Right lung (tissue), 2 donors: ENCODE measurements at regions not wholly inside any gene's neighbourhood (a gene's known extent, or its start where the extent isn't known, plus 50 kb on each side); places are given as distances from the start of the nearest gene placed in this dataset.

Experiments
- DNase-seq, 2 donors: peaks; one replicate each; pipeline ENCODE4 v3.0.0-alpha.2; 2013

DNA sequence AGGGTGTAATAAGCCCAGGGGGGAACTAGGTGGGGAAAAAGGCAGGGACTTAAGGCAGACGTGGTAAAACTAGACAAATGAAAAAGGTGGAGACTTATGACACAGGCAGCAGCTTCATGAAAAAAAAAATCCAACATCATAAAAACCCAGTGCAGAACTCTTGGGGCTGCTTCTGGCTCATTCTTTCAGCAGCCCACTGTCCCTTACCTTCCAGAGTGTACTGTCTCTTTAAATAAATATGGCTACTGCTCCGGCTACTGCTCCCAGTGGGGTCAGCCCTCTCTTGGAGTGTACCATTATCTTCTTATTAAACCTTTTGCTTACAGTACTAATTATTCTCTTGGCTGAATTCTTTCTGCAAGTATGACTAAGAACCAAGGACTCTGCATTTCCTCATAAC is 699.5 kb downstream of the DSC3 start:
- no peak for DNase-seq

DNA sequence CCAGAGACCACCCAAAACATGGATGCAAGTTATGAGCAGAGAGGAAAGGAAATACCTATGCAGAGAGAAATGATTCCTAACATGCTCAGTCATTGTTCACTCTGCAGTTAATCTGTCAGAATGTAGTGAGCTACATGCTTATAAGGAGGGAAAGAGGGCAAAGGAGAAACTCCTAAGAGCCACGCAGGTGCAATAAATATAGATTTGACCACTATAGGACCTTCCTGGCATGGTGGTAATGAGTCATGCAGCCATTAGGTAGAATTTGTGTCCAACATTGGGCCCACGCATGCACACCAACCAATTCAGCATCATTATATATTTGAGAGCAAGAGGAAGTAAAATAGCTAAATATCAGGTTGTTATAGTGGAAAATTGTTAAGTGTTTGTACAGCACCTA is 699.9 kb downstream of the DSC3 start:
- no peak for DNase-seq

DNA sequence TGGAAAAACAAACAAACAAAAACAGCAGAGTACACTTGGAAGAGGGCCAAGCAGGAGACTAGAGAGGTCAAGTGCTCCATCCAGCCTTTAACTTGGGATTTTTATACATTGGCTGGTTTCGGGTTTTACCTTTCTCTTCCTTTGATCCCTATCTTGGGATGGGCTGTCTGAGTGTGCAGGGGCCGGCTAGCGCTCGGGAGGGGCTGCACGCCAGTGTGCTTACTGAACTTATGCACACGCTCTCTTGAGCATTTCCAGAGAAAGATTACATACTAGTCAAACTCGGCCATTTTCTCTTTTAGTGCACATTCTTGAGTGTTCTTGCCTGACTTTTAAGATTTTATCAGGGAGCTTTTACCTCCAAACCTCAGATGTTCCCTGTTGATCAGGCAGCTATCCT is 707.8 kb downstream of the DSC3 start:
- DNase-seq = no peak

DNA sequence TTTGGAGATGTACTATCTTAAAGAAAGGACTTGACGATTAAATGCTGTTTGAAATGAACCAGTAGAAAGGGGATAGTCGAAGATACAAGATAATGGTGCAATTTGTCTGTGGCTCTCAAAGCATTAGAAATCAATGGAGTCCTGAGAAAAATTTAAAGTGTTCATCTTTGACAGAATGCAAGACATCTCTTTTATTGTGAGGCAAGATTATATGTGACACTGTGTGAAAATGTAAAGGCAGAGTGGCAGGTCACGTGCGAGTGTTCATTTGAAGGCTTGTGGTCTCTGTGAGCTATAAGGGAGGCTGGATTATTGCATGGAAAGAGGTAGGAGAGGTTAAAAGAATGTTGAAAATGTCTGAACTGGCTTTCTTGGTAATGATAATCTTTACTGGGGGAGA is 709.2 kb downstream of the DSC3 start:
- DNase-seq = no peak

DNA sequence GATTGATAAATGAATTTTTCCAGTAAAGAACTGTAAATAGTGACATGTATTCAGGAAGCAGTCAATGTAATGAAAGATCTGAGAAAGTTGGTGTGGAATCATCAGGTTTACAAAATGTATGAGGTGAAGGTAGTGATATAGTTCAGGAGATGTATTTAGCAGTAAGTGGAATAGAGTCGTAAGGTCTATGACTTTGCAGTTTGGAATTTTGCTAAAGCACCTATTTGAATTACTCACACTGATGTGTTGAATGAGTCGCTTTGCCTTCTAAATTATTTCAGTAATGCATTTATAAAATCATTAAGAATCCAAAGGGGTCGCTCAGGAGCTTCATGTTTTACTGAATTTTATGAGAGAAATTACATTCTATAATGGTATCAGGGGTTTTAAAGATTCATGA is 713.7 kb downstream of the DSC3 start:
- no peak for DNase-seq

DNA sequence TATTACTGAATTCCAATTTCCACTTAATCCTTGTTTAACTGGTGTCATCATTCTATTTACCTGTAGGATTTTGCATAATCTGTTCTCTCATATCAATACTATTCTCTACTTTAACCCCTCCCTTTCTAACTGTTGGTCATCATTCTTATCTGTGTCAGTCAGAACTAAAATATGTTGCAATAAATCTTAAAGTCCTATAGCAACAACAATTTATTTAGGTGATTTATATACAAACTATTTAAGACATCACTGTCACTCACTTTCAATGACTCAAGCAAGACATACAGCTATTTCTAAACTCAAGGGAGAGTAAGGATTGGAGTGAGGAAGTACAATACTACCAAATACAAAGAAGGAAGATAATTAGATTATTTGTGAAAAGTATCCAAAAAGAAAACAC is 740.4 kb downstream of the DSC3 start:
- DNase-seq = no peak

DNA sequence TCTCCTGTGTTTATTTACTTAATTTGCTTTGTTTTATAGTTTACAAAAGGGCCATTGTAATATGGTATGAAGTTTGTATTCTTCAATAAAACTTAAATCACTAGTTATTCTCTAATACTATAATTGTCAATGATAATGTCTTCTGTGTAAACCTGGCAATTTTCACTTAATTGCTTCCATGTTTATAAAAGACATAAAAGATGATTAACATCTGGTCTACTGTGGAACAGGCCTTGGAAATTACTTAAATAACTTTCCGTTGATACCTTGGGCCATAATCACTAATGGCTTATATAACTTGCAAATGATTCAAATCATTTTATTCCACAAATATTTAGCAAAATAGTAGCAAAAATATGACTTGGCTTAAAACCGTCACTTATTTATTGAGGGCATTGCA is 743.8 kb downstream of the DSC3 start:
- no peak for DNase-seq

DNA sequence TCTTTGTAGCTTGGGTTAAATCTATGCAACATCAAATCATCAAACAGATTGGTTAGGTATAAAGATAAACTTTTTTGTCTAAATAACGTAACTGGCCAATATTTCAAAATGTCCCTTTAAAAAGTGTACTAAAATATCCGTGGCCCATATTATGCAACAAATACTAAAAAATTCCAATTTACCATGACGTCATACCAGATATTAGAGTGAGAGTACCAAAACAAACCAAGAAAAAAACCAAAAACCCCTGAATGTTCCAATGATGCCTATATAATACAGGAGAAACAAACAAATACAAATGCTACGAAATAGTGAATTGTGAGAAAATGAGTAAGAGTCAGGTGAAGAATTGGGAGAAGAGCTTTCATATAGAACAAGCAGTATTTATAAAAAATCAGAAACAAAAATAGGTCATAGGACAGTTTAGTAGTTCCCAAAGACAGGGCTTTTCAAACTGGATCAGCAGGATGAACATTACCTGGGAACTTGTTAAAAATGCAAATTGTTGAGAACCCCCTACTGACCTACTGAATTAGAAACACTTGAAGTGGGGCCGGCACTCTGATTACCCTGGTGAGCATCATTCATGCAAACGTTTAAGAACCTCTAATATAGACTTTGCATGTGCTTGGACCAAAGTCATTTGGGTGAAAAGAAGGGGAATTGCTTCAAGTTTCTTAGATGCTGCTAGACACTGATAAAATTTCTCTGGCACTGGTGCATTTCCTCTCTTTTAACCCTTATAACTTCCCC is 753.7 kb downstream of the DSC3 start:
- DNase-seq = no peak

DNA sequence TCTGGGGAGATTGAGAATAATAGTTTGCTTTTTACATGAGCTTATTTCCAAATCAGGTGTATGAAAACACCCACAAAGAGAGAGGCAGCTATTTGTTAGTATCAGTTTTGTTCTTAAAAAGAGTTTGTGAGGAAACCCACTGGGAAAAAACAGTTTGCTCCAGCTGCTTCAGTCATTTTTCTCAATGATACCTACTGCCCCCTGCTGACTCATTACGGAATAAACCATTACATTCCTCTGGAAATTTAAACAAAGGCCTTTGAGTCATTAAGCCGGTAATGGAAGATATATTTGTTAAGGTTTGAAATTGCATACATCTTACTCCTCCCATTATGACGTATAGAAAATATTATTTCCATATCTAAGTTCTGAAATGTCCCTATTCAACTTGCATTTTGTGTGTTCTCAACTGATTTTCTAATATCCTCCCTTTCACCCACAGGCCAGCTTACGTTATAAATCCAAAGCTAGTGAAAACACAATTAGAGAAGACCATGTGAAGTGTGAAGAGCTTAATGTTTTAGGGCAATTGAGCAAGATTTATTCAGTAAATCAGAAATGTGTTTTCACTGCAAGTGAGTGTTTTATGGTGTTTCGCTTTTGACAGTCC is 761.6 kb downstream of the DSC3 start:
- DNase-seq = no peak

DNA sequence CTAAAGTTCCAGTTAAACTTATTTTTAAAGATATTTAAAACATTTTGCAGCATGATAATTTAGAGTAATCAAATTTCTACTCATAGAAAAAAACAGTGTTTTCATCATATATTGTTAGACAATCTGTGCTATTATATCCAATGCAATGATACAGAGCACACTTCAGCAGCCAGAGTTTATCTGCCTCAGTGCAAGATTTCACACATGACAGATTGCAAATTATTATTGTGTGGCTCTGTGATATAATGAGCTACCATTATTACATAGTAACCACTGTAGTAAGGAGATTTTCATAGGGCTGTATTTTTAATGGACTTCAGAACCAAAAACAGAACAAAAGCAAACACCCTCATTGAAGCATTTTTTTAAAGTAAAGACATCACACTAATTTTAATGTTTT is 762.4 kb downstream of the DSC3 start:
- no peak for DNase-seq

DNA sequence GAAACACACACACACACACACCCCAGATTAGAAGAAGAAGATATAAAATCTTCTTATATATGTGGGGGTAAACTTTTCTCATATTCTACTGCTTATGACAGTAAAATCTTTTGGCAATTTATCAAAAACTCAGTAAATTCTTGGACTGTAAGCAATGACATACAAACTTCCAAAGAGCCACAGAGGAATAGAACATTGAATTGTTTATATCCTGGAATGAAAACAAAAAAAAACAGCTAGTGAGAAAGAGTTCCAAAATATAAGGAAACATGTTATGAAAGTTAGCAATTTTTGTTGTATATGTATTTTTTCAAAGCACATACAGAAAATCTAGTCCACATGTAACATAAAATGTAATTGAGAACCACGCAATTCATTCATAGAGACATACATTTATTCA is 764.9 kb downstream of the DSC3 start:
- no peak for DNase-seq

DNA sequence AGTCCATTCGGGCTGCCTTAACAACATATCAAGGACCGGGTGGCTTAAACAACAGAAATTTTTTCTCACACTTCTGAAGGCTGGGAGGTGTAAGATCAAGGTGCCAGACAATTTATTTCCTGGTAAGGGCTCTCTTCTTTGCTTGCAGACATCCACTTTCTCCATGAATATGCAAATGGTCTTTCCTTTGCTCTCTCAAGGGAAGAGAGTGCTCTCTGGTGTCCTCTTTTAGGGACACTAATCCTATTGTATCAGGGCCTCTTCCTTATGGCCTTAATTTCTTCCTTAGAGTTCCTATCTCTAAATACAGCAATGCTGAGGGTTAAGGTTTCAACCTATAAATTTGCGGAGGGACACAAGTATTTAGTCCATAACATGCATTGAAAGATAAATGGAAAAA is 770.8 kb downstream of the DSC3 start:
- no peak for DNase-seq

DNA sequence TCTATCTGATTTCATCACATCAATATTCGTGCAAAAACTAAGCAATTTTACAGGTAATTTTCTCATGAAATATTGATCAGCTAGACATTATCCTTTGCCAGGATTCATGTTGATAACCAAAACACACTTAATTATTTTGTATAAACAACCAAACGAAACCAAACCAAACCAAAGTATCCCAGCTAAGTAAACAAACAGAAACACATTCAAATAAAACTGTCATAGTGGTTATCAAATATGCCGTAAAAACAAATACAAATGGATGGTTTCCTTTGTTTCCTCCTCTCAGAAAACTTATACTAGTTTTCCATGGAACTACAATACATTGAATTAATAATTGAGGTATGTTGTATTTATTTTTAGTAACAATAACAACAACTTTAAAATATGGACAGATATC is 777.4 kb downstream of the DSC3 start:
- DNase-seq = no peak

DNA sequence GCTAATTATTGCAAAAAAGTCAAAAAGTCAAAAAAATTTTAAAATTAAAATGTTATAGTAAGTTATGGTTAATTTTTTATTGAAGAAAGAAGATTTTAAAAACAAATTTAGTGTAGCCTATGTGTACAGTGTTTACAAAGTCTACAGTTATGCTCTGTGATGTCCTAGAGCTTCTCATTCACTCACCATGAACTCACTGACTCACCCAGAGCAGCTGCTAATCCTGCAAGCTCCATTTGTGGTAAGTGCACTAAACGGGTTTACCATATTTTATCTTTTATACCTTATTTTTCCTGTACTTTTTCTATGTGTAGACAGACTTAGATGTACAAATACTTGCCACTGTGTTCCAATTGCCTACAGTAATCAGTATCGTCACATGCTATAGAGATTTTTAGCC is 788.2 kb downstream of the DSC3 start:
- no peak for DNase-seq

DNA sequence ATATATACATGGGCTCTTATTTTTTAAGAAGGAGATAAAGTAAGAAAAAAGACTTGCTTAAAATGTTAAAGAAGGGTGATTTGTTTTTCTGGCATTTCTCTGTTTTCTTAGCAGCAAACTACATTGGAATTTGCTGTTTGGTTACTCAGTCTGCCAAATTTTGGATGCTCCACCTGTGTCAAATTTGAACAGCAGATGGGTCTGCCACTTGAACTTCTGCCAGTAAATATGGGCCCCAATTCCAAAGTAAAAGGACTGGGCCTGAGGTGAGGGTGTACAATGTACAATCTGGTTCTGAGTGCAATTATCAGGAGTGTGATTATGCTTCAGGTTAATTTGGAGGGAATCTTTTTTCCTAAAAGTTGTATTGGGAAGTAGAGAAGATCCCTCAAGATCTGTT is 794.5 kb downstream of the DSC3 start:
- no peak for DNase-seq

DNA sequence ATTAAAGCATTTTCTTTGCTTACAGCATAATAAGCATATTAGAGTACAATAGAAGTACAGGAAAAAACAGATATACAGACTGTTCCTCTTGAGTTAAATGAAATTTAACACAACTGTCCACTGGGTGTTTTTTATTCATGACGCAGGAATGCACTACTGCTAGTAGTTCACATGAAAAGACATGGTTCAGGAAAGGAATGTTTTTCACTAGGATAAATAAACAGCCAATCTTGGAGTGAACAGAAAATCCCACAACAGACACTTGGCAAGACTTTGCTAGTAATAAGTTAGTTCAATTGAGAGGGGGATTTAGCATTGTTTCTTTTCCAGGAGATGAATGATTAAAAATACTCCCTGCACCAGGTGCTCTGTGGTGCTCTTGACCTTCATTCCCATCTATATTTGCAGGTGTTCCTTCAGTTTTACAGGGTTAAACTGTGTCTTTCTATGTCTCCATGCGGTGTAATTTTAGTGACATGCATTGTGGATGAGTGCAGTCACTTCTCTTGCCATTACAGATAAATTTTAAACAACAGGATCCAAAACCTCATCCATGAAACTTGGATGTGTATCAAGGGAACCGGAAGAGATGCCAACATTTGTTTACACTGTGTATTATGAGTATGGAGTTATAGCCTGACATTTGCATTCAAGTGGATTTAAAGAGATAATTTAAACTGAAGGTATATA is 796.6 kb downstream of the DSC3 start:
- DNase-seq = no peak

DNA sequence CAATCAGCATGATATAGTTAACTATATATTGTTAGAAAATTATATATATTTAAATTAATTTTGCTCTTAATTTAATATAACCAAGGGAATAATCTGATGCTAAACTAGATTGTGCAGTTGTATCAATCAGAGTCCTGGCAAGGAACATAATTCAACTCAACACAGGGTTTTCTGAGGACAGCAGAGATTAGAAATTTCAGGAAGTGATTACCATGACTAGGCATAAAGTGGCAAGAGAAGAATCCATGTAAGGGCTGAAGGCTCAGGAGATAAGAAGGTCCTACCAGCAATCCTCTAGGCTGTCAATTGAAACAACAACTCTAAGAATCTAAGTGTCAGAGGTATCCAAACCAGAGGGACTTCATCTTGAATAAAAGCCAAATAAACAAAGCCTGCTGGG is 807.8 kb downstream of the DSC3 start:
- DNase-seq = no peak

DNA sequence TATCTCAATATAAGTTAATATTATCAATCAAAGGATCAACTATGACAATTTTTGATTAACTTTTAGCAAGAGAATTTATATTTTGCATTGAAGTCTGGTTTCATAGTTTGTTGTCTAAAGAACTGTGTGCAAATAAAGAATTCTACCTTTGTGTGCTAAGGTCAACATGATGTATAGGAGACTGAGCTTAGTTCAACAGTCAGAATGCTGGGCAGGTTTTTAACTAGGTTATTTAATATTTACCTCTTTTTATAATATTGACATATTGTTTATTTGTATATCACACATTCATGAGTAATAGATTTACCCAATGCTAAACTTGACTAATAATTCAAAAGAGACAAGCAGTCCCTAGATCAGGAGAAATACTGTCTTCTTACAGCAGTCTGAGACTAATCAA is 831.4 kb downstream of the DSC3 start:
- DNase-seq = no peak

DNA sequence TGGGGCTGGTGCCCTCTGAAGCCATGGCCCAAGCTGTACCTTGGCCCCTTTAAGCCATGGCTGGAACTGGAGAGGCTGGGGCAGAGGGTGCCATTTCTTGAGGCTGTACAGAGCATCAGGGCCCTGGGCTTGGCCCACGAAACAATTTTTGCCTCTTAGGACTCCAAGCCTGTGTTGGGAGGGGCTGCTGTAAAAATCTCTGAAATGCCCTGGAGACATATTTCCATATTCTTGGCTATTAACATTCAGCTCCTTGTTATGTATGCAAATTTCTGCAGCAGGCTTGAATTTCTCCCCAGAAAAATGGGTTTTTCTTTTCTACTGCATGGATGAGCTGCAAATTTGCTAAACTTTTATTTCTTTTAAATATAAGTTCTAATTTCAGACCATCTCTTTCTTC is 834.0 kb downstream of the DSC3 start:
- DNase-seq = no peak

DNA sequence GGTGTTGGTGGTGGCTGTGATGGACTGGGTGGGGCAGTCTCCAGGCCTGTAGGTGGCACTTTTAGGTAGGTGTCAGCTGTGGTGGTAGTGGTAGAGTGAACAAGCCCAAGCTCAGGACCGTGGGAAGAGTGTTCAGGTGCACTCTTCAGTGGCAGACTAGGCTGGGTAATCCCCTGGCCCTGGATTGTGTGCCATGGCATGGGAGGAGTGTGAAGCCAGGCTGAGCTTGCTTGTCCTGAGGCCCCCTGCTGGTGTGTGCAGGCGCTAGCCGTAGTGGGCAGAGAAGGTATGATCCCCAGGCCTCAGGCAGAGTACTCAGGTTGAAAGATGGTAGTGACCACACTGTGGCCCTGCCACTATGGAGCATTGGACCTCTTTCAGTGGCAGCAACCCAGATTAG is 850.3 kb downstream of the DSC3 start:
- DNase-seq = no peak

DNA sequence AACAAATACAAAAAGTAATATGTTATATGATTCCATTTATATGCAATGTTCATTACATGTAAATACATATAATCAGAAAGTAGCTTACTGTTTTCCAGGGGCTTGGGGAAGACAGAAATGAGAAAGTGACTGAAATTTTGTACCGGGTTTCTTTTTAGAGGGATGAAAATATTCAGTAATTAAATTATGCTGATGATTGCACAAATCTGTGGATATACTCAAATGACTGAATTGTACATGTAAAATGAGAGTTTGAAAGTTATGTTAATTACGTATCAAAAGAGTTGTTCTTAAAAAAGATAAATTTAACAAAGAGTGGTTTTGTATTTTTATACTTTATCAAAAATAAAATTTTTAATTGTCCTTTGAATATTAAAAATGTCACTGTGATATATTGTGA is 856.3 kb downstream of the DSC3 start:
- DNase-seq = no peak

DNA sequence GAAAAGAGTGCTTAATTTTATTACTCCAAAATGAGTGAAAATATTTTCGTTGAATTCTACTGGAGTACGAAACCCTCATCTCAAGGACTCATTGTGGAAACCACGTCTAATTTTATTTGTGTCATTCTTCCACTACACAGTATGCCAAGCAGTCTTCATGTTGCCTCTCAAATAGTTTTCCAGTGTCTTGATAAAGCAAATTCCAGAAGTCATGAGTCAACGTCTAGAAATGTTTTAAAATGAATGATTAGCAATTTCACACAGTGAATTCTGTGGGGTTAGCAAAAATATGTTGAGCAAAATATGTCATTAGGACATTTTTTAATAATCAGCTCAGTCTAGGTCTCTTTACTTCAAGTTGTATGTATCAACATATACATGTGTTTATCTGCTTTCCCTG is 865.5 kb downstream of the DSC3 start:
- no peak for DNase-seq

DNA sequence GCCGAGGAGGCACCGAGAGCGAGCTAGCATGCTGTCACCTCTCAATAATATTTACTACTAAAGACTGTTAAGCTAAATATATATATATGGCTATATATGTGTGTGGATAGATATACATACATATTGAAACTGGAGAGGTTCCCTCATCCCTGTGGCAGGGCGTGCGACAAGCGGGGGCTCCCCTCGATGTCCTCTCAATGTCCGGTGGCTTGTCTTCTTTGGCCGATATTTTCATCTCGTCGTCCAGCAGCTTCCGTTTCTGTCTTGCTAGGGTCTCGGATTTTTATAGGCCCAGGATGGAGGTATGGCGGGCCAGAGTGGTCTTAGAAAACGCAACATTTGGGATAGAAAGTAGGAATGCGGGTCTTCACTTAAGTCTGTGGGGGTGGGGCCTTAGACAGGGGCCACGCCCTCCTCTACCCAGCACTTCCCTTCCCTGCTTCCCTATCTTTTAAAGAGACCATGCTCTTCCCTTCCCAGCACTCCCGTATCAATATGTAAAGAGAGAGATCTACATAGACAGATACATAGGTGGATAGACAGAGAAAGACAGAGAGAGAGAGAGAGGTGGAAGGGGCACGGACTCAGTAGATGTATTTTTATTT is 866.8 kb downstream of the DSC3 start:
- DNase-seq = no peak
